CD14-positive monocyte (primary cell): ENCODE measurements at regions not wholly inside any gene's neighbourhood (a gene's known extent, or its start where the extent isn't known, plus 50 kb on each side); places are given as distances from the start of the nearest gene placed in this dataset.

Experiments used
- DNase-seq, 3 donors: peaks; one replicate each; pipeline ENCODE4 v3.0.0-alpha.2; 2011 to 2022
- H2AFZ ChIP-seq: 2 replicates; pipeline ENCODE4 v1.6.0; 2012; ENCODE audit warnings: mild to moderate bottlenecking, low read depth, low read length, inconsistent platforms; ENCODE audit not compliant: insufficient read depth, poor library complexity, severe bottlenecking
- H3K27ac ChIP-seq, 2 donors: 1 replicate in 1 of 2; 2 replicates in 1 of 2; pipeline ENCODE4 v1.5.1; 2012 to 2013; ENCODE audit warnings: low read length in 2 of 2, control low read depth in 1 of 2, inconsistent platforms in 1 of 2, low read depth in 1 of 2, mild to moderate bottlenecking in 1 of 2
- H3K27me3 ChIP-seq, 2 donors: one replicate each; pipeline versions ENCODE4 v1.6.0 to v1.6.1; 2011 to 2013; ENCODE audit warnings: low read length in 2 of 2; ENCODE audit not compliant: control insufficient read depth in 2 of 2, insufficient read depth in 2 of 2
- H3K36me3 ChIP-seq, 2 donors: replicated peaks in 1 of 2; 1 replicate in 1 of 2; 2 replicates in 1 of 2; pipeline versions ENCODE4 v1.5.1 to v1.6.1; 2012 to 2013; ENCODE audit warnings: low read length in 2 of 2, control low read depth in 1 of 2, inconsistent platforms in 1 of 2, mild to moderate bottlenecking in 1 of 2; ENCODE audit not compliant: insufficient read depth in 2 of 2, control insufficient read depth in 1 of 2
- H3K4me1 ChIP-seq, 2 donors: 1 replicate in 1 of 2; 2 replicates in 1 of 2; pipeline versions ENCODE4 v1.5.1 to v1.6.1; 2012 to 2013; ENCODE audit warnings: low read length in 2 of 2, control low read depth in 1 of 2, inconsistent platforms in 1 of 2, mild to moderate bottlenecking in 1 of 2, moderate library complexity in 1 of 2; ENCODE audit not compliant: insufficient read depth in 2 of 2, control insufficient read depth in 1 of 2
- H3K4me2 ChIP-seq: replicated peaks from 2 replicates; pipeline ENCODE3; 2012; ENCODE audit warnings: low read length, moderate library complexity, mild to moderate bottlenecking; ENCODE audit not compliant: poor library complexity, severe bottlenecking; ENCODE audit errors: extremely low read depth
- H3K4me3 ChIP-seq, 3 experiments: fragments of 200-600 bp in 1 of 3; sonication (generic) in 1 of 3; replicated peaks in 1 of 3; 1 replicate in 2 of 3; 2 replicates in 1 of 3; pipeline ENCODE4 v1.5.1; 2011 to 2013; ENCODE audit warnings: low read length in 3 of 3, mild to moderate bottlenecking in 3 of 3, control low read depth in 2 of 3, low read depth in 2 of 3, inconsistent platforms in 1 of 3, moderate library complexity in 1 of 3
- H3K79me2 ChIP-seq: 2 replicates; pipeline ENCODE4 v1.6.0; 2012; ENCODE audit warnings: mild to moderate bottlenecking, control low read depth, inconsistent platforms, low read length, moderate library complexity; ENCODE audit not compliant: insufficient read depth
- H3K9ac ChIP-seq: 2 replicates; pipeline ENCODE4 v1.6.0; 2017; ENCODE audit warnings: low read length, mild to moderate bottlenecking; ENCODE audit not compliant: insufficient read depth, poor library complexity, severe bottlenecking
- H3K9me3 ChIP-seq, 2 donors: replicated peaks in 1 of 2; 1 replicate in 1 of 2; 2 replicates in 1 of 2; pipeline versions ENCODE4 v1.5.1 to v1.6.1; 2012 to 2013; ENCODE audit warnings: low read length in 2 of 2, control low read depth in 1 of 2; ENCODE audit not compliant: control insufficient read depth in 1 of 2, insufficient read depth in 1 of 2
- H4K20me1 ChIP-seq: 2 replicates; pipeline ENCODE4 v1.6.0; 2012; ENCODE audit warnings: mild to moderate bottlenecking, low read length, control low read depth, moderate library complexity; ENCODE audit not compliant: insufficient read depth
- H3K27ac Mint-ChIP-seq, 7 donors: one replicate each; pipeline ENCODE4 v1.8.0; 2020; ENCODE audit warnings: mild to moderate bottlenecking in 7 of 7, mixed read lengths in 7 of 7, moderate library complexity in 6 of 7, inconsistent platforms in 2 of 7
- H3K27me3 Mint-ChIP-seq, 3 donors: one replicate each; pipeline ENCODE4 v1.8.0; 2021 to 2022; ENCODE audit warnings: low read depth in 3 of 3, mild to moderate bottlenecking in 3 of 3, mixed read lengths in 3 of 3, moderate library complexity in 3 of 3, inconsistent platforms in 1 of 3
- H3K36me3 Mint-ChIP-seq, 2 donors: one replicate each; pipeline ENCODE4 v1.8.0; 2020; ENCODE audit warnings: mixed read lengths in 2 of 2, inconsistent platforms in 1 of 2, mild to moderate bottlenecking in 1 of 2
- H3K4me1 Mint-ChIP-seq: one replicate; pipeline ENCODE4 v1.8.0; 2020; ENCODE audit warnings: mild to moderate bottlenecking, mixed read lengths
- H3K4me3 Mint-ChIP-seq, 2 donors: one replicate each; pipeline ENCODE4 v1.8.0; 2020; ENCODE audit warnings: mild to moderate bottlenecking in 2 of 2, mixed read lengths in 2 of 2, moderate library complexity in 1 of 2
- H3K9me3 Mint-ChIP-seq, 7 donors: one replicate each; pipeline ENCODE4 v1.8.0; 2020 to 2022; ENCODE audit warnings: mixed read lengths in 7 of 7, mild to moderate bottlenecking in 6 of 7, moderate library complexity in 6 of 7, inconsistent platforms in 2 of 7
- CTCF ChIP-seq: fragments of 200-600 bp; IDR thresholded peaks from one replicate; pipeline ENCODE4 v1.8.0; 2022; ENCODE audit warnings: antibody characterized with exemption, mild to moderate bottlenecking
- WGBS: methylation state at CpG from one replicate; pipeline ENCODE4 v1.1.5; 2013; ENCODE audit warnings: missing lambda C conversion rate; ENCODE audit not compliant: insufficient coverage; 5-methylcytosine and 5-hydroxymethylcytosine counted together
- intact Hi-C, 2 donors: fragments of 100-400 bp; cut with micrococcal nuclease; formaldehyde crosslinking; loops; one replicate each; pipeline versions ENCODE4 v1.15.0 to v1.15.1; 2023

- no peaks in the 10 kb centered on the region for H3K79me2 ChIP-seq
- no peaks in the 10 kb centered on the region for H4K20me1 ChIP-seq
- H3K27ac ChIP-seq = no peak overlapping the region
- H3K4me1 ChIP-seq = no peaks in the 10 kb centered on the region
- Mint-ChIP-seq H3K4me3 (no peak overlapping the region), H3K27me3 (no peaks in the 10 kb centered on the region), H3K36me3 (no peaks in the 10 kb centered on the region), H3K9me3 (peaks cover 0 to 1% (median 0%) of the 10 kb centered on the region in 7 donors), H3K4me1 (no peaks in the 10 kb centered on the region), H3K27ac (no peak overlapping the region)
- no peaks in the 10 kb centered on the region for H3K27me3 ChIP-seq
- 100% methylated on average over 2 of the region's 2 CpGs for WGBS
- no peak overlapping the region for H3K4me3 ChIP-seq
- TF ChIP-seq CTCF = no peak
- no peak for DNase-seq
- no peaks in the 10 kb centered on the region for H3K36me3 ChIP-seq
- no peak overlapping the region for H3K4me2 ChIP-seq
- H3K9me3 ChIP-seq = no peaks in the 10 kb centered on the region
- H2AFZ ChIP-seq = no peak overlapping the region
- intact Hi-C loops = no loop called here
- no peak overlapping the region for H3K9ac ChIP-seq
These were observed 108.7 kb upstream of the IL12B start for GRCh38 chr5:159439002-159439401.

- Mint-ChIP-seq H3K4me1 (no peaks in the 10 kb centered on the region), H3K4me3 (no peak overlapping the region), H3K36me3 (no peaks in the 10 kb centered on the region), H3K27ac (peak overlapping the region in 1 of 7 donors; percentile 72), H3K27me3 (no peaks in the 10 kb centered on the region), H3K9me3 (peaks cover 0 to 1% (median 0%) of the 10 kb centered on the region in 7 donors)
- Histone ChIP-seq H3K9me3 (no peaks in the 10 kb centered on the region), H3K4me3 (no peak overlapping the region), H2AFZ (no peak overlapping the region), H3K9ac (no peak overlapping the region), H3K36me3 (no peaks in the 10 kb centered on the region), H3K79me2 (no peaks in the 10 kb centered on the region), H4K20me1 (no peaks in the 10 kb centered on the region), H3K27me3 (no peaks in the 10 kb centered on the region), H3K4me1 (no peaks in the 10 kb centered on the region), H3K4me2 (no peak overlapping the region), H3K27ac (no peak overlapping the region)
- TF ChIP-seq CTCF = no peak
- no peak for DNase-seq
- 69% methylated on average over 7 of the region's 7 CpGs for WGBS
- intact Hi-C loops = no loop called here
These were observed 109.9 kb upstream of the IL12B start for GRCh38 chr5:159440235-159440634.
